GM10266 (cell line): ENCODE measurements at regions not wholly inside any gene's neighbourhood (a gene's known extent, or its start where the extent isn't known, plus 50 kb on each side); places are given as distances from the start of the nearest gene placed in this dataset.
"Not testable (repeated sequence)": the region's sequence is repeated elsewhere in the genome, so short reads cannot be mapped to it uniquely, and the experiment has no call there.

ENCODE experiments used
- DNase-seq: peaks from one replicate; pipeline ENCODE4 v3.0.0; 2012; ENCODE audit errors: extremely low spot score
- CTCF ChIP-seq: IDR thresholded peaks from 2 replicates; pipeline ENCODE4 v1.5.1; 2012; ENCODE audit warnings: mild to moderate bottlenecking, low read depth; ENCODE audit not compliant: control insufficient read depth, insufficient read depth; ENCODE audit errors: missing control alignments

GRCh38 chr3:194907811-194908210, 222.1 kb downstream of the FAM43A start:
- no peak for DNase-seq
- no peak for TF ChIP-seq CTCF

GRCh38 chr3:194908496-194908895, 222.8 kb downstream of the FAM43A start:
- DNase-seq, result no peak
- no peak for TF ChIP-seq CTCF

- no peak for TF ChIP-seq CTCF
Measured at GRCh38 chr3:194908972-194909371, 223.3 kb downstream of the FAM43A start.

GRCh38 chr3:194910414-194910984, 224.8 kb downstream of the FAM43A start:
- DNase-seq, result no peak
- no peak for TF ChIP-seq CTCF

More at GRCh38 chr3:194908972-194909371, 223.3 kb downstream of the FAM43A start:
- no peak for DNase-seq

GRCh38 chr3:194913316-194913715, 227.6 kb downstream of the FAM43A start:
- TF ChIP-seq CTCF, result no peak

GRCh38 chr3:194924889-194925288, 239.2 kb downstream of the FAM43A start:
- DNase-seq, result not testable (repeated sequence)

More at GRCh38 chr3:194913316-194913715, 227.6 kb downstream of the FAM43A start:
- no peak for DNase-seq

GRCh38 chr3:194925614-194926013, 239.9 kb downstream of the FAM43A start:
- DNase-seq, result no peak
- no peak for TF ChIP-seq CTCF

- no peak for TF ChIP-seq CTCF
- no peak for DNase-seq
Measured at GRCh38 chr3:194928227-194928626, 242.5 kb downstream of the FAM43A start.
